AG04449 (cell line): ENCODE measurements at regions not wholly inside any gene's neighbourhood (a gene's known extent, or its start where the extent isn't known, plus 50 kb on each side); places are given as distances from the start of the nearest gene placed in this dataset.

ENCODE experiments used
- CTCF ChIA-PET: fragments of 350-600 bp; formaldehyde crosslinking; extraction: SDS; loops from one replicate; lab custom pipeline; 2021; ENCODE audit warnings: antibody characterized with exemption; lab: Yijun Ruan, JAX
- POLR2A ChIA-PET: fragments of 400-600, 350-600 bp; formaldehyde crosslinking; extraction: SDS; loops from one replicate; lab custom pipeline; 2020; ENCODE audit warnings: antibody characterized with exemption, inconsistent platforms; lab: Yijun Ruan, JAX
- DNase-seq: peaks from one replicate; pipeline ENCODE4 v3.0.0-alpha.2; 2010; ENCODE audit warnings: low read depth, low spot score
- H3K4me3 ChIP-seq: 2 replicates; pipeline ENCODE4 v1.5.1; 2011; ENCODE audit warnings: low read depth, mild to moderate bottlenecking, control low read depth, low read length
- CTCF ChIP-seq: IDR thresholded peaks from one replicate; pipeline ENCODE4 v1.5.1; 2011; ENCODE audit warnings: mild to moderate bottlenecking, moderate library complexity, low read length, control low read depth, inconsistent platforms; ENCODE audit not compliant: insufficient read depth; ENCODE audit errors: missing control alignments

GRCh38 chr2:16336916-16337315 is 328.7 kb downstream of the CYRIA start:
- POLR2A ChIA-PET, result no interaction called here
- TF ChIP-seq CTCF, result no peak
- CTCF ChIA-PET, result no interaction called here
- no peak for DNase-seq
- no peak overlapping the region for H3K4me3 ChIP-seq

GRCh38 chr2:16336491-16336890 is 329.1 kb downstream of the CYRIA start:
- CTCF ChIA-PET, result no interaction called here
- POLR2A ChIA-PET, result no interaction called here
- no peak overlapping the region for H3K4me3 ChIP-seq
- DNase-seq, result no peak
- TF ChIP-seq CTCF, result no peak

GRCh38 chr2:16335947-16336346 is 329.7 kb downstream of the CYRIA start:
- no peak for TF ChIP-seq CTCF
- CTCF ChIA-PET, result no interaction called here
- H3K4me3 ChIP-seq, result no peak overlapping the region
- POLR2A ChIA-PET, result no interaction called here
- no peak for DNase-seq

GRCh38 chr2:16335604-16335930 is 330.1 kb downstream of the CYRIA start:
- DNase-seq, result no peak
- no peak for TF ChIP-seq CTCF
- CTCF ChIA-PET, result no interaction called here
- POLR2A ChIA-PET, result no interaction called here
- no peak overlapping the region for H3K4me3 ChIP-seq

GRCh38 chr2:16334886-16335603 is 330.6 kb downstream of the CYRIA start:
- no peak for TF ChIP-seq CTCF
- no peak overlapping the region for H3K4me3 ChIP-seq
- CTCF ChIA-PET, result no interaction called here

GRCh38 chr2:16334366-16334765 is 331.3 kb downstream of the CYRIA start:
- POLR2A ChIA-PET, result no interaction called here

More at GRCh38 chr2:16334886-16335603, 330.6 kb downstream of the CYRIA start:
- POLR2A ChIA-PET, result no interaction called here
- DNase-seq, result no peak

More at GRCh38 chr2:16334366-16334765, 331.3 kb downstream of the CYRIA start:
- H3K4me3 ChIP-seq, result no peak overlapping the region
- no peak for TF ChIP-seq CTCF
- CTCF ChIA-PET, result no interaction called here
- DNase-seq, result no peak
